Activated naive CD4-positive, alpha-beta T cell treated with anti-CD3 and anti-CD28 coated beads, Interleukin-2, amount 50 U/mL, for 24 hours (primary cell): ENCODE measurements at regions not wholly inside any gene's neighbourhood (a gene's known extent, or its start where the extent isn't known, plus 50 kb on each side); places are given as distances from the start of the nearest gene placed in this dataset.

ENCODE experiments used
- H3K27ac Mint-ChIP-seq: one replicate; pipeline ENCODE4 v1.8.0; 2021; ENCODE audit warnings: mild to moderate bottlenecking, mixed read lengths
- H3K27me3 Mint-ChIP-seq: one replicate; pipeline ENCODE4 v1.8.0; 2021; ENCODE audit warnings: mixed read lengths
- H3K36me3 Mint-ChIP-seq: one replicate; pipeline ENCODE4 v1.8.0; 2021; ENCODE audit warnings: mixed read lengths
- H3K4me1 Mint-ChIP-seq: one replicate; pipeline ENCODE4 v1.8.0; 2021; ENCODE audit warnings: mixed read lengths
- H3K4me3 Mint-ChIP-seq: one replicate; pipeline ENCODE4 v1.8.0; 2021; ENCODE audit warnings: mild to moderate bottlenecking, mixed read lengths
- H3K9me3 Mint-ChIP-seq: one replicate; pipeline ENCODE4 v1.8.0; 2021; ENCODE audit warnings: mixed read lengths

DNA sequence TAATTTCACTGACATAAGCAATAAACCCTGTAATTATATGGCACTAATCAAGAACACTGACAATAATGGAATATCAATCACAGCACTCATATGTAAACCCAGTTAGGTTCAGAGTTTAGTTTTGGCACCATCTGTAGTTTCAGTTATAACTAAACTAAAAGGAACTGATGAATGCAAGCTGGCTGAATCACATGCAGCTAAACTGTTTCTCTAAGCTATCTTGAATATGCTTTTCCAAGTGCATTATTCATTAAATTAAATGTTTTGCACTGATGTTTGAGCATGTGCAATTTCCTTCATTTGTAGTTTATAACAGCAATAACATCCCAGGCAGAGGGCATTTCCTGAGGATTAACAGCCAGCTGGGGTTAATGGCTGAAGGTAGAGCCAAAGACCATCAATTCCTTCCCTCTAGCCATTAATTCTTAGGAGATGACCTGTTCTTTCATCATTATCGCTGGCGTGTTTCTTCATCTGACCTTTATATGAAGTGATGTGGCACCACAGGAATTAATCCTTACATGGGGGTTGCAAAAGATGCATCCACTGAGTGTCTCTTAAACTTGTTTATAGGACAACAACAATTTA is 562.8 kb upstream of the IGFBP7 start:
- Mint-ChIP-seq H3K9me3 (peaks cover 4% of the 10 kb centered on the region), H3K4me3 (no peak overlapping the region), H3K27ac (no peak overlapping the region), H3K27me3 (no peaks in the 10 kb centered on the region), H3K4me1 (no peaks in the 10 kb centered on the region), H3K36me3 (no peaks in the 10 kb centered on the region)

GRCh38 chr4:57668621-57669020 is 558.4 kb upstream of the IGFBP7 start:
- H3K9me3 Mint-ChIP-seq: peaks cover 4% of the 10 kb centered on the region
- no peaks in the 10 kb centered on the region for H3K36me3 Mint-ChIP-seq
- H3K4me1 Mint-ChIP-seq: no peaks in the 10 kb centered on the region
- H3K27ac Mint-ChIP-seq: no peak overlapping the region
- H3K27me3 Mint-ChIP-seq: peaks cover 1% of the 10 kb centered on the region
- H3K4me3 Mint-ChIP-seq: no peak overlapping the region

DNA sequence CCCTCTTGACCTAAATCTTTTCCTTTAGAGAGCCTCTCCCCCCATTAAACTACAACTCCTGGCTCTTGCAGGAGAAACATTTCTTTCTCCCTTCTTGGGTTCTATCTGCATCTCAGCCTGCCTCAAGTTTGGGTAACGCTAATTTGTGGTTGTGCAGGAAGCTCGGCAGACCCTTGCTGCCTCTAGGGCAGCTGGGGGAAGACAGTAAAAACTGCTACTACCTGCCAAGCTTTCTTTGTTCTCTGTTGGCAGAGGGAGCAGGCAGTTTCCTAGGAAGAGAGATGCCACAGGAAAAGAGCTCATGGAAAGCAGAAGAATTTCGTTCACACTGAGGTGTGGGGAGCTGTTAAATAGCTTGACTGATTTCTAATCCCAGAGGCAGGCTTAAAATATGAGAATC is 555.6 kb upstream of the IGFBP7 start:
- Mint-ChIP-seq H3K4me3 (no peak overlapping the region), H3K27ac (no peak overlapping the region), H3K4me1 (no peaks in the 10 kb centered on the region), H3K9me3 (no peaks in the 10 kb centered on the region), H3K27me3 (peaks cover 1% of the 10 kb centered on the region), H3K36me3 (no peaks in the 10 kb centered on the region)

DNA sequence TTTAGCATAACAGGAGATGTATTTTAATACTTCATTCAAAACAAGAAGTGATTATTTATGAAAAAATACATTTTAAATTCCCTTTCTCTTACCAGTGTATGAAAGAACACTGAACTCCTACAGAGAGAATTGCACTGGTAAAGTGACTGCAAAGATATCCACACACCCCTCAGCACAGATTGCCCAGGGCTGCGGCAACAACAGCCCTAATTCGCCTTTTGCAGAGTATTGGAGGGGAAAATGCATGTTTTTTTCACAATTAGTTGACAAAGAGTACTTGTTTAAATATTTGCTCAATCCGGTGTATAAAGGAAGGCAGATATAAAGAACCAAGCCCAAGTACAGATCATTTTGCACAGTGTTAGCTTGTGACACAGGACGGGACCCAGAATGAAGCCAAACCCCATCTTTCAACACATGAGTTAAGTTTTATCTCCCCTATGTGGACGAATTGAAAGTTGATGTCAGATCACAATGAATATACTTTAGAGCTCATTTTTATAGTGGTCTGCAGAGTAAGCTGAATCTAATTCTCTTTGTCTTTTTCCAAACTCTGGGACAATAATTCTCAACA is 551.4 kb upstream of the IGFBP7 start:
- H3K27ac Mint-ChIP-seq: no peak overlapping the region
- H3K27me3 Mint-ChIP-seq: peaks cover 1% of the 10 kb centered on the region
- no peaks in the 10 kb centered on the region for H3K36me3 Mint-ChIP-seq
- no peaks in the 10 kb centered on the region for H3K9me3 Mint-ChIP-seq
- no peak overlapping the region for H3K4me3 Mint-ChIP-seq
- H3K4me1 Mint-ChIP-seq: no peaks in the 10 kb centered on the region

GRCh38 chr4:57658673-57659072 is 548.5 kb upstream of the IGFBP7 start:
- Mint-ChIP-seq H3K27ac (no peak overlapping the region), H3K27me3 (no peaks in the 10 kb centered on the region), H3K4me1 (no peaks in the 10 kb centered on the region), H3K4me3 (no peak overlapping the region), H3K9me3 (no peaks in the 10 kb centered on the region), H3K36me3 (no peaks in the 10 kb centered on the region)

- Mint-ChIP-seq H3K9me3 (no peaks in the 10 kb centered on the region), H3K4me3 (no peak overlapping the region), H3K36me3 (no peaks in the 10 kb centered on the region), H3K27ac (no peak overlapping the region), H3K27me3 (no peaks in the 10 kb centered on the region), H3K4me1 (no peaks in the 10 kb centered on the region)
Observed at GRCh38 chr4:57658188-57658587, 548.0 kb upstream of the IGFBP7 start.

DNA sequence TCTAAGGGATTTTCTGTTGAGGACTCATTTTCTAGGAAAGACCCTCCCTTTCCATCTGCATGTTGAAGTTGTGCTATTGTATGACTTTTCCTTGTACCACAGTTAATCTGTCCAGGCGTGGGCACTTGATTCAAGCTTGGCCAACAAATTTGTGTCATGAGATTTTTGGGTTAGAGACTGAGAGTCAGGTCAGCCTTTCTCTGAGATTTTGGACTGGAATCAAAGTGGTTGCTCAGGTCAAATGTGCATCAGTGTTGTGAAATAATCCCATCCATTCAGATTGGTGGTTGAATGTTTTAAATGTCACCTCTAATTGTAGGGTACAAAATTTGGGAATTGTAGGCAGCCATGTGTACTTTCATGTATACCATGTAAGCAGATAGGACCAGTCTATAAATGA is 545.2 kb upstream of the IGFBP7 start:
- Mint-ChIP-seq H3K4me1 (no peaks in the 10 kb centered on the region), H3K27me3 (no peaks in the 10 kb centered on the region), H3K4me3 (no peak overlapping the region), H3K27ac (no peak overlapping the region), H3K9me3 (peaks cover 4% of the 10 kb centered on the region), H3K36me3 (no peaks in the 10 kb centered on the region)

DNA sequence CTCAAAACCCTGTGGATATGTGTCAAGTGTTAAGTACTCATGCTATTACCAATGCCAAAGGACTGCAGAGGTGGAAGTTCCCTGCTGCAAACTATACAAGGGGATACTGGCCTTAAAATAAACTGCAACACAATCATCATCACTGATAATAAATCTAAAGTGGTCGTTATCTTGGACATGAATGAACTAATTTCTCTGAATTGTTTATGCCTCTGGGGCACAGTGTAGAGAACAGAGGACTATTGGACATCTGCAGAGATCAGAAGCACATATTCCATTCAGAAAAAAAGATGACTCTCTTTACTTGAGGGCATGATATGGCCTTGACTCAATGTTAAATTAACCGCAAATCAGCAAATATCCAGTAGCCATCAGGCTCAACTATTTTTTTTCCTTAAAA is 542.6 kb upstream of the IGFBP7 start:
- no peaks in the 10 kb centered on the region for H3K36me3 Mint-ChIP-seq
- no peaks in the 10 kb centered on the region for H3K27me3 Mint-ChIP-seq
- no peaks in the 10 kb centered on the region for H3K4me1 Mint-ChIP-seq
- no peak overlapping the region for H3K27ac Mint-ChIP-seq
- H3K9me3 Mint-ChIP-seq: peaks cover 4% of the 10 kb centered on the region
- no peak overlapping the region for H3K4me3 Mint-ChIP-seq

DNA sequence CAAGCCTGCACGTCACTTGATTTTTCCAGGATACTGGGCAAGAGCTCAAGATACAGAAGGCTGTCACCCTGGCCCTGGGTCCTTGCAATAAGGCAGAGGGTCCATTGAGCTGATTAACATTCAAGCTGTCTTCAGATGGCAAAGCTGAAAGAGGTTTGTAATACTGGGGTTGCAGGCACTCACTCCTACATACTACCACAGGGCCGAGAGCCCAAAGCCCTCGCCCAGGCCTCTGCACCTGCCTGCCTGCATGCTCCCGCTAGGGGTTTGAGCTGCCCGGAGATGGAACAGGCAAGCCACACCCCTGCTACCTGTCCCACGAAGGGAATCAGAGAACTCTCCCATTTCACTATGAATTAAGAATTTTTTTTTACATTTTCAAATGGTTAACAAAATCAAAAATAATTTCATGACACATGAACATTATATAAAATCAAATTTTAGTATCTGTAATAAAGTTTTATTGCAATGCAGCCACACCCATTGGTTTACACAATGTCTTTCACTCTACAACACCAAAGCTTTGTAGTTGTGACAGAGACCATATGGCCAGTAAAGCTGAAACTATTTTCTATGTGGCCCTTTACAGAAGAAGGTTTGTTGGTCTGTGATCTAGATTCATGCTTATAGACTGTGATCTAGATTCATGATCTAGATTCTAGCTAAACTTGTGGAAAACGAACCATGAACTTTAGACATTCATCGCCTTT is 530.4 kb upstream of the IGFBP7 start:
- peaks cover 5% of the 10 kb centered on the region for H3K9me3 Mint-ChIP-seq
- no peak overlapping the region for H3K4me3 Mint-ChIP-seq
- H3K27ac Mint-ChIP-seq: no peak overlapping the region
- H3K4me1 Mint-ChIP-seq: no peaks in the 10 kb centered on the region
- no peaks in the 10 kb centered on the region for H3K27me3 Mint-ChIP-seq
- H3K36me3 Mint-ChIP-seq: no peaks in the 10 kb centered on the region

- H3K36me3 Mint-ChIP-seq: no peaks in the 10 kb centered on the region
- H3K4me3 Mint-ChIP-seq: no peak overlapping the region
- H3K9me3 Mint-ChIP-seq: peaks cover 5% of the 10 kb centered on the region
- no peaks in the 10 kb centered on the region for H3K27me3 Mint-ChIP-seq
- H3K27ac Mint-ChIP-seq: no peak overlapping the region
- no peaks in the 10 kb centered on the region for H3K4me1 Mint-ChIP-seq
Observed at GRCh38 chr4:57639561-57640382, 529.6 kb upstream of the IGFBP7 start.

DNA sequence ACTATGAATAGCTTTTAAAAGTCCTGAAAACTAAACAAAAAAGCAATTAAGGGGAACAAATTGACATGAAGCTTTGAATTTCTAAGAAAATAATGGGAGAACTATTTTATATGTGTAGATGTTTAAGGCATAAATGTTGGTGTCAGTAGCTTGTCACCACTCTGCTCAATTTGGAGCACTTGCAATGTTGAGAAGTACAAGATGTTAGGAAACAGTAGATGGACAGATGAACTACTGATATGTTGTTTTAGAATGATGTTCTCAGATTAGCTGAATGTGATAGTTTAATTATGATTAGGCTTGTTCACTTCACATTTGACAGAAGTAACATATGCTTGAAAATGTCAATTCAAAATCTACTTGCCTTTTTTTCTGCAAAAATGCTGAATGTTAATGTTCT is 525.7 kb upstream of the IGFBP7 start:
- no peaks in the 10 kb centered on the region for H3K36me3 Mint-ChIP-seq
- no peak overlapping the region for H3K27ac Mint-ChIP-seq
- H3K4me3 Mint-ChIP-seq: no peak overlapping the region
- H3K4me1 Mint-ChIP-seq: no peaks in the 10 kb centered on the region
- peaks cover 10% of the 10 kb centered on the region for H3K9me3 Mint-ChIP-seq
- H3K27me3 Mint-ChIP-seq: no peaks in the 10 kb centered on the region

DNA sequence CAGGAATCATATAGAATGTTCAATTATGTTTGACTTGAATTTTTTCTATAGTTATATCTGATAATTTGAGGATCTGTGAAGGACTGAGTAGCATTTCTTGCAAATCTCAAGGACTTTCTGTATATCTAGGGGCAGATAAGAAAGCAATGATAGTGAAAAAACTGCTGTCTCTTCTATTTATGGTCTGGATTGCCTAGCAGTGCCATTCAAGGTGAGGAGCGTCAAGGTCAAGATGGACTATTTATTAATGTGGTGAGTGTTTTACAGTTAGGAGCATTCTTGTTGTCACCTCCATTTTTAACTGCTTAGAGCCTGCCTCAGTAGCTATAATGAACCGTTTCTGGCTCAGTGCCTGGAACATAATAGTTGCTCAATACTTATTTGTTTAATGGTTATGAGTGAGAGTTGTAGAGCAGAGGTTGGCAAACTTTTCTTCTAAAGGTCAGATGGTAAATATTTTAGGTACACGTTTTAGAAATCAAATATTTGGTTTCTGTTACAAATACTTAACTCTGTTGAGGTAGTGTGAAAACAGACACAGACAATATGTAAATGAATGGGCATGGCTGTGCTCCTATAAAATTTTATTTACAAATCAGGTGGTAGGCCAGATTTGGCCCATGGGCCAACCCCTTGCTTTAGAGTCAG is 523.2 kb upstream of the IGFBP7 start:
- Mint-ChIP-seq H3K36me3 (no peaks in the 10 kb centered on the region), H3K27ac (no peak overlapping the region), H3K4me3 (no peak overlapping the region), H3K4me1 (no peaks in the 10 kb centered on the region), H3K9me3 (peaks cover 10% of the 10 kb centered on the region), H3K27me3 (no peaks in the 10 kb centered on the region)

DNA sequence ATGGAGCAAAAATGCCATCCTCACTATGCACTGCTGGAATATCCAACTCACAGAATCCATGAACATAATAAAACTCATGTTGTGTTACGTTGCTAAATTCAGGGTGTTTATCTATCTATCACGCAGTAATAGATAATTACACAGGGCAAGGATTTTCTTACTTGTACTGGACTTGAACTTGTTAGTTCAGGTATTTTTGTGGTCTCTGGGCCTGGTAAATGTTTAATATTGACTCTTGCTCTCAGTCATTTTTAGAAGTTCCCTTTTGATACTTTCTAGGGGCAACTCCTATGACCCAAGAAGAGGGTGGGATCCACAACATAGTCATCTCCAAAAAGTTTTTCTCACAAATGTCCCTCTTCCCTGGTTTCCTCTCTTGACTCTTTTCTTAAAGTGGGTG is 522.4 kb upstream of the IGFBP7 start:
- no peak overlapping the region for H3K4me3 Mint-ChIP-seq
- no peaks in the 10 kb centered on the region for H3K4me1 Mint-ChIP-seq
- no peak overlapping the region for H3K27ac Mint-ChIP-seq
- no peaks in the 10 kb centered on the region for H3K36me3 Mint-ChIP-seq
- H3K27me3 Mint-ChIP-seq: no peaks in the 10 kb centered on the region
- H3K9me3 Mint-ChIP-seq: peaks cover 5% of the 10 kb centered on the region

- Mint-ChIP-seq H3K27ac (no peak overlapping the region), H3K4me3 (no peak overlapping the region), H3K4me1 (no peaks in the 10 kb centered on the region), H3K9me3 (peaks cover 5% of the 10 kb centered on the region), H3K36me3 (no peaks in the 10 kb centered on the region), H3K27me3 (no peaks in the 10 kb centered on the region)
Observed at GRCh38 chr4:57631147-57631546, 521.0 kb upstream of the IGFBP7 start.

GRCh38 chr4:57628004-57628403 is 517.8 kb upstream of the IGFBP7 start:
- peaks cover under 1% of the 10 kb centered on the region for H3K9me3 Mint-ChIP-seq
- H3K27me3 Mint-ChIP-seq: no peaks in the 10 kb centered on the region
- H3K27ac Mint-ChIP-seq: no peak overlapping the region
- H3K4me1 Mint-ChIP-seq: no peaks in the 10 kb centered on the region
- H3K36me3 Mint-ChIP-seq: no peaks in the 10 kb centered on the region
- no peak overlapping the region for H3K4me3 Mint-ChIP-seq
